SW480 (cell line): ENCODE measurements at regions not wholly inside any gene's neighbourhood (a gene's known extent, or its start where the extent isn't known, plus 50 kb on each side); places are given as distances from the start of the nearest gene placed in this dataset.
"Not testable (repeated sequence)": the region's sequence is repeated elsewhere in the genome, so short reads cannot be mapped to it uniquely, and the experiment has no call there.

Experiments
- DNase-seq: peaks from one replicate; pipeline ENCODE4 v3.0.0-alpha.2; 2016; ENCODE audit warnings: low spot score

DNA sequence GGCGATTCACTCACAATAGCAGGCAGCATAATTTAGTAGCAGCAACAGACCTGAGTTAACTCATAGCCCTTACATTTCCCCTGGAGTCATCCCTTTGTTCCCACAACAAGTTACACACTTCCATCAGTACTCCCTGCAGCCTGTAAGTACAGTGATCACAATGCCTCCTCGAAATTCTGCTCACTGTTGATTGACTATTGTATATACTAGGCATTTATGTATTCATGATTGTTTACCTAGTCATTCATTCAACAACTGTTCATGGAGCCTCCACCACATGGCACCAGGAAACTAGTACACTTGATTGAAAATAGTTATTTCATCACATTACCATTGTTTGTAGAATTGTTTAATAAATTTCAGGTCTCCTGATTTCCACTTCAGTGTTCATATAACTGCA, 71.4 kb upstream of the P3H2 start:
- no peak for DNase-seq

DNA sequence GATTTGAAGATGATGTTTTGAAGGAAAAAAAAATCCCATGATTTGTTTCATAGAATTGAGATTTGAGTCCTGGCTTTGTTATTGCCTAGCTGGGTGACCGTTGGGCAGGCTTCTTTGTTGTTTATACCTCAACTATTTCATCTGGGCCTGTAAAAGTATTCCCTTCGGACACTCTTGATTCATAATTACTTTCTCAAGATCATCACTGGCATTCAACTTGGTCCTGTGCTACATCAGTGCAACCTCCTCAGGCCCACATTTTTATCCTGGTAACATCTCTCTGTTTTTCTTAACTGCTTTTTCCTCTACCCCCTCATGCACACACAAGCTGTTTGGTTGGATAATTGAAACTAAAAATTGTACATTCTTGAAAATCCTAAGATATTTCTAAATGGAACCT, 67.5 kb upstream of the P3H2 start:
- DNase-seq, result no peak

DNA sequence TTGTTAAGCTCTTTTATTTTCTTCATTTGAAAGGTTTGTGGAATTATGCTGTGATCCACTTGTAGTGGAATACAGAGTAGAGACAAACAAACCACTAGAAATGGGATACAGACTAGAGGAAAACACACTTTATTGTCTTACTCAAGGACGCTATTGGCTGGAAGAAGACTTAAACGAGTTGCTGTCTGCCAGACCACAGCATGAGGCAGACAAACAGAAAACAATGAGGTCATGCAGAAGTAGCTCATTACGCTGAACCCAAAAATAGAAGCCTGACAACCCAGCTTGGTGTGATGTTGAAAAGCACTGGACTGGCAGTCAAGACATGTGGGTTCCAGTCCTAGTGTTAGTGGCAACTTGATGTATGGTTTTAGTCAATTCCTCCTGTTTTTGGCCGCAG, 62.4 kb upstream of the P3H2 start:
- DNase-seq, result no peak

DNA sequence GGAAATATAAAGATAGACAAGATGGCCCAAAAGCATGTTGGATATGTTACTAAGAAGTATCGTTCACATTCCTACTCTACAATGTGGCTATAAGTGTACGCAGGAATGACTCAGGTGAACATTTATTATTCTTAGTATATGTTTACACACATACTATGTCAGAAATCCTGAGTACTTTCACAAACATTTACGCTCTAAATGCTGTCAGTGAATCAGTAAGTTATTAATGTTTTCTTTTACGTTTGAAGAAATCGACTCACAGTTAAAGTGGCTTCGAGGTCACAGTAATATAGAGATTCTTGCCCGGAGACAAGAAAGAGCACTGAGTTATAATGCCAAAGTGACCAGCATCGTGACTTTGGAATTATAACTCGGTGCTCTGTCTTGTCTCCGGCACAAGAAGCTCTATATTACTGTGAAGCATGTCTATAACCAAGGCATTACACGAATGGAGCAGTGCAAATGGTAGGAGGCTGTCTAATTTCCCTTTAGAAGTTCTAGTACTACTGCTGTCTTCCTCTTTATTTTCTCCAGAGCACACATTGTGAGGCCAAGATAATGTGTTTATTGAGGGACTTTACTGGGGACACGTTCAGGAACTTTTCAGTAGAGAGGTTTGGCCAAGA, 61.8 kb upstream of the P3H2 start:
- no peak for DNase-seq

GRCh38 chr3:190180268-190180667, 59.6 kb upstream of the P3H2 start:
- no peak for DNase-seq

DNA sequence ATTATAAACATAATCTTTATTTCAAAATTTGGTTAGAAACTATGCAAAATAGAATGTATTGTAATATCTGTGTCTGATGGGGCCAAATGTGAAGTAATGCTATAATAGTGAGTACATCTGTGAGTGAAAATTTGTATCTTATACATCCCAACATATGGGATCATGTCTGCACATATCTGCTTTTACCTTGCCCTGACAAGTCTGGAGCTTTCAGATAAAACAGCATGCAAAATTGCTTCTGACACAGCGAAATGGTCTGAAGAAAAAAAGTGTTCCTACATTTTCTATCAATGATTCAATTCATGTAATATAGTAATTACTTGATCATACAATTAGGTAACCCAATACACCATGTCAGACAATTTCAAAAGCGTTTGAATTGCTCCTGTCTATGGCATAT, 58.1 kb upstream of the P3H2 start:
- no peak for DNase-seq

- DNase-seq, result not testable (repeated sequence)
Measured at GRCh38 chr3:190176933-190177525, 56.3 kb upstream of the P3H2 start.

- DNase-seq, result not testable (repeated sequence)
Measured at GRCh38 chr3:190176106-190176505, 55.4 kb upstream of the P3H2 start.

GRCh38 chr3:190175490-190175889, 54.8 kb upstream of the P3H2 start:
- DNase-seq, result peak; percentile 9

- no peak for DNase-seq
Measured at GRCh38 chr3:190174471-190174870, 53.8 kb upstream of the P3H2 start.

- no peak for DNase-seq
Measured at GRCh38 chr3:190173426-190173825, 52.7 kb upstream of the P3H2 start.

- no peak for DNase-seq
Measured at GRCh38 chr3:190172751-190173150, 52.1 kb upstream of the P3H2 start.
